ENCODE measurements at regions not wholly inside any gene's neighbourhood (a gene's known extent, or its start where the extent isn't known, plus 50 kb on each side); places are given as distances from the start of the nearest gene placed in this dataset.

GRCh38 chr5:52388349-52388748 is 399.4 kb upstream of the ITGA1 start:
- in situ Hi-C loops (cut with MboI; ENCODE audit: low sequenced_read_pairs): no loop called here

- in situ Hi-C loops (cut with MboI; ENCODE audit: low sequenced_read_pairs): no loop called here
Measured at GRCh38 chr5:52392321-52392720, 395.4 kb upstream of the ITGA1 start.

GRCh38 chr5:52409835-52410234 is 377.9 kb upstream of the ITGA1 start:
- in situ Hi-C loops (cut with MboI; ENCODE audit: low sequenced_read_pairs): no loop called here

- in situ Hi-C loops (cut with MboI; ENCODE audit: low sequenced_read_pairs): no loop called here
Measured at GRCh38 chr5:52419357-52419756, 368.4 kb upstream of the ITGA1 start.

- in situ Hi-C loops (cut with MboI; ENCODE audit: low sequenced_read_pairs): no loop called here
Measured at GRCh38 chr5:52427615-52428014, 360.1 kb upstream of the ITGA1 start.

GRCh38 chr5:52428977-52429489 is 358.7 kb upstream of the ITGA1 start:
- in situ Hi-C loops (cut with MboI; ENCODE audit: low sequenced_read_pairs): no loop called here

- in situ Hi-C loops (cut with MboI; ENCODE audit: low sequenced_read_pairs): no loop called here
Measured at GRCh38 chr5:52441768-52442167, 345.9 kb upstream of the ITGA1 start.

GRCh38 chr5:52443187-52443586 is 344.5 kb upstream of the ITGA1 start:
- in situ Hi-C loops (cut with MboI; ENCODE audit: low sequenced_read_pairs): no loop called here

GRCh38 chr5:52448111-52448510 is 339.6 kb upstream of the ITGA1 start:
- in situ Hi-C loops (cut with MboI; ENCODE audit: low sequenced_read_pairs): no loop called here

- in situ Hi-C loops (cut with MboI; ENCODE audit: low sequenced_read_pairs): no loop called here
Measured at GRCh38 chr5:52449516-52449915, 338.2 kb upstream of the ITGA1 start.

GRCh38 chr5:52452098-52452497 is 335.6 kb upstream of the ITGA1 start:
- in situ Hi-C loops (cut with MboI; ENCODE audit: low sequenced_read_pairs): no loop called here

GRCh38 chr5:52453176-52453575 is 334.5 kb upstream of the ITGA1 start:
- in situ Hi-C loops (cut with MboI; ENCODE audit: low sequenced_read_pairs): no loop called here

- in situ Hi-C loops (cut with MboI; ENCODE audit: low sequenced_read_pairs): no loop called here
Measured at GRCh38 chr5:52455920-52456319, 331.8 kb upstream of the ITGA1 start.

- in situ Hi-C loops (cut with MboI; ENCODE audit: low sequenced_read_pairs): no loop called here
Measured at GRCh38 chr5:52457810-52458209, 329.9 kb upstream of the ITGA1 start.

GRCh38 chr5:52466113-52466512 is 321.6 kb upstream of the ITGA1 start:
- in situ Hi-C loops (cut with MboI; ENCODE audit: low sequenced_read_pairs): no loop called here

GRCh38 chr5:52466749-52467520 is 320.8 kb upstream of the ITGA1 start:
- in situ Hi-C loops (cut with MboI; ENCODE audit: low sequenced_read_pairs): no loop called here

GRCh38 chr5:52468976-52469375 is 318.7 kb upstream of the ITGA1 start:
- in situ Hi-C loops (cut with MboI; ENCODE audit: low sequenced_read_pairs): no loop called here

GRCh38 chr5:52469420-52469819 is 318.3 kb upstream of the ITGA1 start:
- in situ Hi-C loops (cut with MboI; ENCODE audit: low sequenced_read_pairs): no loop called here

GRCh38 chr5:52469835-52470234 is 317.9 kb upstream of the ITGA1 start:
- in situ Hi-C loops (cut with MboI; ENCODE audit: low sequenced_read_pairs): no loop called here

GRCh38 chr5:52476346-52476745 is 311.4 kb upstream of the ITGA1 start:
- in situ Hi-C loops (cut with MboI; ENCODE audit: low sequenced_read_pairs): no loop called here

- in situ Hi-C loops (cut with MboI; ENCODE audit: low sequenced_read_pairs): no loop called here
Measured at GRCh38 chr5:52481201-52481600, 306.5 kb upstream of the ITGA1 start.

- in situ Hi-C loops (cut with MboI; ENCODE audit: low sequenced_read_pairs): no loop called here
Measured at GRCh38 chr5:52481851-52482250, 305.9 kb upstream of the ITGA1 start.

Data from HL-60/S4 (cell line).